ENCODE measurements at regions not wholly inside any gene's neighbourhood (a gene's known extent, or its start where the extent isn't known, plus 50 kb on each side); places are given as distances from the start of the nearest gene placed in this dataset.

DNA sequence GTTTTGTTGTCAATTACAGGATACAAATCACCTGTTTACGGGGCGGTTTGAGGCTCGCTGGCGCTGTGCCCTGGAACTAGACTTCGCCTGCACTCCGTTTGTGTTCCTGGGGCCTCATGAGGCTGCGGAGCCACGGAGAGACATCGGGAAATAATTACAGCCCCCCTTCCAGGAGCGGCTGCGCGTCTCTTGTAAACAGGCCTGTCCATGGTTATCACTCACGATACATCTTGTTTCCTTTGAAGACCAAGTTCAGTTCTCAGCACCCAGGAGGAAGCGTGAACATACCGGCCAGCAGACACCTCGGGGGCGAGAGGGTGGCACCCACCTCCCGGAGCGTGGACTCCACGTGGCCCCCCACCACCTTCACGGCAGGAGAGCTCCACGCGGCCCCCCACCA is 297.1 kb upstream of the IRX4 start:
- DNase-seq = no peak

DNA sequence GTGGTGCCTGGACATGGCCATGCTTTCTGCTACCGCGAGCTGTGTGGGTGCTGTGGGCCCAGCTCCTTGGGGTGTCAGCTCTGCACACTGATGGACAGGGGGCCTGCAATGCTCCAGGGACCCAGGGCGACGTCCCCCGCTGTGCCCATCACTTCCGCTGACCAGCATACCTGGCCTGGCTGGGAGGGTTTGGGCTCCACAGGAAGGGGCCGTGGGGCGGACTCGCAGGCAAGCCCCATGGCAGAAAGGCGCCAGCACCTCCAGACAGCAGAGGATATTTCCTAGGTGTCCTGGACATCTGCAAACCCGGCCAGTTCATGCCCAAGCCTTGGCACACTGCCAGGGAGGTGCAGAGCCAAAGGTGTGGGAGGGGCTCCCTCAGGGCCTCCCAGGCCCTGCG is 295.8 kb upstream of the IRX4 start:
- no peak for DNase-seq

DNA sequence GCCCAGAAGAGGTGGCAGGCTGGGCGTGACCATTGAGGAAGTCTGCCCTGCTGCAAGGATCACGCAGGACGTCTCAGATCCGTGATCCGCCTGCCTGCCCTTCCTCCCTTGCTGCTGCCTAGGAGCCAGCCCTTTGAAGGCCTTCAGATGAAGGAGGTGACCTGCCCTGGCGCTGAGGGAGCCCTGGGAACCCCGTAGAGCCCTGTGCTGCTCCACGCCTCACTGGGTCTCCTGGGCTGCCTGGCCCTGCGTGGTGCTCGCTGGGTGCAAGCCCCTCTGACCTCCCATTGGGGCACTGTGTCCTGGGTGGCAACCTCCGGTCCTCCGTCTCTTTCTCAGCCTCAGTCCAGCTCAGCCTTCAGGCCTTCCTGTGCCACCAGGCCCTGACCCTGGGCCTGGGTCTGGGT is 295.3 kb upstream of the IRX4 start:
- no peak for DNase-seq

DNA sequence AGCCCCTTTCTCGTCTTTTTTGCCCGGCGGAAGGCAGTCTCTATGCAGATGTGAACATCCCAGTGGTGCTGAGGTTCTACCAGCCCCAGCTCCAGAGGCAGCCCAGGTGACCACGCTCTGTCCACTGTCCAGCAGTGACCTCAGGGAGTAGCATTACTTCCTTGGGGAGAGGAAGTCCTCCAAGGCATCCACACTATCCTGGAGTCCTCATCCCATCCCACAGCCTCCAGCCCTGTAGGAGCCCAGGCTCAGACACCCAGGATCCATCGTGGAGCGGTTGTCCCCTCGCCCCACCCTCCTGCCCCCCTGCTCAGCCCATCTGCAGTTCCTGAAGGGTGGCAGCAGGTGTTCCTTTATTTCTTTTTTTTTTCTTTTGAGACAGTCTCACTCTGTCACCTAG is 294.5 kb upstream of the IRX4 start:
- no peak for DNase-seq

DNA sequence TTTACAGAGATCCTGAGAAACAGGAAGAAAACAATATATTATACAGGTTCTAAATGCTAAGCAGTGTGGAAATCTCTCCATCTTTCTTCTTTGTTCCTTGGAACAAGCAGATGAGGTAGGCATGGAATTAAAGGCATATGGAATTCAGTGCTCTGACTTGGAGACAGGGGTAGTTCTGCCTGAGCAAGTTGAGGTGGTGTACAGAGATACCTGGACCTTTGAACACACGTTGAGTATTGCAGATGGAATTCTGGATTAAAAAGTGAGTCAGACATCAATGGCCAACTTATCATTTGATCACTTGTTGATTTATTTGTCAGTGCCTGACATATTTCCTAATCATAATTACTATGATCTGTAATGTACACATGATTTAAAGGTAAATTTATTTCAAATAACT is 293.9 kb upstream of the IRX4 start:
- no peak for DNase-seq

DNA sequence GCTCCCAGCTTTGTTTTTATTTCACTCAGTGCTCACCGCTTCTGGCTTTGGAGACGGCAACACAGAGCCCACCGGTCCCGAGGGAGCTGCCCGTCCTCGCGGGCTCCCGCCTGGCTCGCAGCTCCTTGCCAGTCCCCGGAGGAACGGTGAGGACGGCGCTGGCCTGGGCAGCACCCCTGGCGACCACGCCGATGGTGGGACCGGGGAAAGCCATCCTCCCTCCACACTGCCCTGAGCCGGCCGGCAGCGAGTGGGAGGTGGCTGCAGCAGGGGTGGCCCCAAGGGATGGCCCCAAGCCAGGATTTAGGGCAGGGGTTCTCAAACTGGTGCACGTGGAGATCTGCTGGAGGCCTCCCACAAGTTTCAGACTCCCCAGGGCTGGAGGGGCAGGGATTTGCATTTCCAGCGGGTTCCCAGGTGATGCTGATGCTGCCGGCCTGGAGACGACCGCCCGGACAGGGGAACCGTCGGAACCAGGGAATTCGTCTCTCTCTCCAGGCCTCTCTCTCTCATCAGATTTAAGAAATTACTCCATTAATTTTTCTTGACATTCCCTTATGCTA is 293.2 kb upstream of the IRX4 start:
- no peak for DNase-seq

DNA sequence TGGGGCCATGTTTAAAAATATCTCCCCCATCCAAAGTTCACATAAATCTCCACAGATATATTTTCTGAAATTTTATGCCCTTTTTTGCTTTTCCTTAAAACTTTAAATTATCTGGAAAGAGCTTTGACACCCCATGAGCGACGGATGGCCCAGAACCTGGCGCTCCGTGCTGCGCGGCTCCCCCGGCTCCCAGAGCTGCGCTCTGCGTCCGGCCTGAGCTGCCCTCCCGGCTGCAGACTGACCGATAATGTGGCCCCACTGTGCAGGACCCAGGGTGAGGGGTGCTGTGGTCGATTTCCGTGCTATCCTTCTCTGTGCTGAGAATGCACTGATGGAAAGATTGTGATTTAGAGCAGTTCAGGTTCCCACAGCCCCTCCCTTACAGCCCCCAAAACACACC is 292.3 kb upstream of the IRX4 start:
- no peak for DNase-seq

DNA sequence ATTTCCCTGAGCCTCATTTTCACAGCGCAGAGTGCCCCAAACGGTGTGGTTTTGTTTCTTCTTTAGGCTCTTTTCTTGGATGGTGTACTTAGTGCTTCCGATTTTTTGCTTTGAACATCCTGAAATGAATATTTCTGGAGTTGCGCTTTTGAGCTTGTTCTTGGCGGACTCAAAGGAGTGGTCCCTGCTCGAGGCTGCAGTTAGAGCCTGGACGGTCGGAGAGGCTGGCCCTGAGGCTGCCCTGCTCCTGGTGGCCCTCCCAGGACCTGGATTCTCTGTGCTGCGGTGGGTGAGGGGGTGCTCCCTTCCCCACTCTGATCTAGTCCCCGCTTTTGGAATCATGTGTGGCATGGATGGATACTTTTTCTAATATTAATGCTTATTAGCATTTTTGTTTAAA is 291.8 kb upstream of the IRX4 start:
- no peak for DNase-seq

DNA sequence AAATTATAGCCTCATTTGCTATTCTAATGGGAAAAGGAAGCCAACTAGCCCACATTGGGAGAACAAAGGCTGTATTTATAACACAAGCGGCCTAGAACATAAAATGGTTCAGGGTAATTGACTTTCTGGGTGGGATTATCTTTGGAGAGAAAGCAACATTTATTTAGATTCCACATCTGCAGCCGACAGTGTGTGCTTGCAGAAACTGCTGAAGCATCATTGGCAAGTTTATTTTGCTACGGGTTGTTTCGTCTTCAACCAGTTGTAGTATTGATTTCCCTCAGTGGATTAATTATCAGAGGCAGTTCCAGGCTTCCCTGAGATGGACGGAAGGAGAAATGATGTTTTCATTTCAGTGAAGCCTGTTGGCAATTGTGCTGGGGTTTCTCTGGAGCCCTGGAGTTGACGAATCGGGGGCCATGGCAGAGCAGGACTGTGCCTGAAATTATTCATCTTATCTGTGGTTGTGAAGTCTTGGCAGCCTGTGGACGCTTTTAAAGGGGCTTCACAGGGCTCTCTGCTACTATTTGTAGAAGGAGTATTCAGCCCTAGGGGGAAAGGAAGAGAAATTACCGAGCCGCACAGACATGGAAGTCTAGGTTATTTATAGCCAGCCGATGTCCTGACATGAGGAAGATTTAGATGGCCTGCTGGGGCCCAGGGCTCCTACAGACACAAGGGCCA is 290.6 kb upstream of the IRX4 start:
- DNase-seq = no peak

DNA sequence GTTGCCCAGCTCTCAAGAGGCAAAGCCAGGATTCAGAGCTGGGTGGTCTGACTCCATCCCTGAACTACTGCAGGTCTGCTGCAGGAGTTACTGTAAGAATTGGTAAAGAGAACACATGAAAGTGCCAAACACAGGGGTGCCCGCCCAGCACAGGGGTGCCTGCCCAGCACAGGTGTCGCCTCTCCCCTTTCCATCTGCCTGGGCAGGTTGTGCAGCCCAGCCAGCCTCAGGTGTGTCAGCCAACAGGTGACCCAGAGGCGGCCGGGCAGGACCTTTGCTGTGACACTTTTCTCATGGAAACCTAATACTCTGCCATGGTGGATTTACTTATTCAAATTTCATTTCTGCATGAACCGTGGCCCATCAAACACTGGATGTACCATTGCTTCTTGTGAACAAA is 289.7 kb upstream of the IRX4 start:
- no peak for DNase-seq

DNA sequence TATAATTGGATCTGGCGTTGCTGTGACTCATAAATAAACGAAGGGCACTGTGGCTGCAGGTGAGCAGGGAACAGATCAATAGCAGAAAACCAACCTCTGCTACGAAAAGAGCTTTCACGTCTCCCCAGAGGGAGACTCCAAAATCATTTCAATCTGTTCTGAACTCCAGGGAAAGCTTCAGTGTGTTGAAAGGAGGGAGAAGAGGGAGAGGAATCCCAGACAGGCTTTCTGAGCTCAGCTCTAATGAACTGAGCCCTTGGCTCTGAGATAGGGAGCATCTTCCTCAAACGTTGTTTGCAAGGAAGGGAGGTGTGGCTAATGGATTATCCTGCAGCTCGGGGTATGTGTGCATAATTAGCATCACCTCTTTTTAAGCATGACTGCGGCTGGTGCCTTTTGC is 288.0 kb upstream of the IRX4 start:
- DNase-seq = no peak

DNA sequence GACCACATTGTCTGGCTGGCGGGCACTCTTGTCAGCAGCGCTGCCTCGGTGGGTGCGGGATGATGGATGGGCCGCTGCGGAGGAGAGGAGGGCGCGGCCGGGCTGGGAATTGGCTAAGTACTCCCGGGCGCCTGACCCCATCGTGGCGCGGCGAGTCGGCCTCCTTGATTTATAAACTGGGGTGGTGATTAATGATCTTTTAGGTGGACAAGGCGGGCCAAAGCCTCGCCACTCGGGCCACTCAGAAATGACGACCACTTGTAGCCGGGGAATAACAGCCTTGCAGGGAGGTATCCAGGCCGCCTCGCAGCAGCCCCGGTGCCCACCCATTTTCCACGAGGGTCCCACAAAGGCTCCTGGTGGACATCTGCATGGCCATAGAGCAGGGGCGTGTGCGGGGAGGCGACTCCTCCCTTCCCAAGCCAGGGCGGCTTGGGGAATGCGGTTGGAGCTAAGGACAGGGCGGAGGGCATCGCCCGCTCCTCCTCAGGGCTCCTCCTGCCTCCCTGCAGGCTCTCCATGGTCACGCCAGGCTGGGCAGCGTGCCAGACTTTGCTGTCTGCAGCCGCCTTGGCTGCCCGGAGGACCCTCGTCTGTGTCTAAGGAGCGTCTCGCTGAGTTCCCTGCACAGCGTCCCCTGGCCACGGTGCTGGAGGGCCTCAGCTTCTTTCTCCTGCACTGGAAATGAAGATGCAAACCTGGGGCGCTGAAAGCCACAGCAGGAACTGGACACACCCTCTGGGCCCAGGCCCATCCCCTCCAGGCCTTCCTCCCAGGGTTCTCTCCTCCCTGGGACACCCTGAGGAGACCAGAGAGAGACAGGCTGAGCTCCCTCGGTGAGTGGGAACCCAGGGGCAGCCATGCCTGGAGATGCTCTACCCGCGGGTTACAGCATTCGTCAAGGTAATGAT is 287.4 kb upstream of the IRX4 start:
- no peak for DNase-seq

DNA sequence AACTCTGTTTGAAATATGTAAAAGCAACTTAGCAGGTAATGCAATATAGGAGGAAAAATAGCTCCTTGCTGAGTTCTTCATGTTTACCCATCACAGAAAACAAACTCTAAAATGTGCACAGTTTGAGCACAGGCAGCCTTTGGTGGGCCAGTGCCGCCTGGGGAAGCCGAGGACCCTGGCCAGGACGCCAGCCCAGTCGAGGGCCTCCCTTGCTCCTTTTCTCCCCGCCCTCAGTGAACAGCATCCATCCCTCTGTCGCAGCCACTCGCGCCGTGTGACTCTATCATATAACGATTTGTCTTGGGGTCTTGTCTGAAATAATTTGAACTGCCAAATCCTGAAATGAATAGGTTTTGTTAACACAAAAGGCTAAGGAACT is 286.7 kb upstream of the IRX4 start:
- no peak for DNase-seq

DNA sequence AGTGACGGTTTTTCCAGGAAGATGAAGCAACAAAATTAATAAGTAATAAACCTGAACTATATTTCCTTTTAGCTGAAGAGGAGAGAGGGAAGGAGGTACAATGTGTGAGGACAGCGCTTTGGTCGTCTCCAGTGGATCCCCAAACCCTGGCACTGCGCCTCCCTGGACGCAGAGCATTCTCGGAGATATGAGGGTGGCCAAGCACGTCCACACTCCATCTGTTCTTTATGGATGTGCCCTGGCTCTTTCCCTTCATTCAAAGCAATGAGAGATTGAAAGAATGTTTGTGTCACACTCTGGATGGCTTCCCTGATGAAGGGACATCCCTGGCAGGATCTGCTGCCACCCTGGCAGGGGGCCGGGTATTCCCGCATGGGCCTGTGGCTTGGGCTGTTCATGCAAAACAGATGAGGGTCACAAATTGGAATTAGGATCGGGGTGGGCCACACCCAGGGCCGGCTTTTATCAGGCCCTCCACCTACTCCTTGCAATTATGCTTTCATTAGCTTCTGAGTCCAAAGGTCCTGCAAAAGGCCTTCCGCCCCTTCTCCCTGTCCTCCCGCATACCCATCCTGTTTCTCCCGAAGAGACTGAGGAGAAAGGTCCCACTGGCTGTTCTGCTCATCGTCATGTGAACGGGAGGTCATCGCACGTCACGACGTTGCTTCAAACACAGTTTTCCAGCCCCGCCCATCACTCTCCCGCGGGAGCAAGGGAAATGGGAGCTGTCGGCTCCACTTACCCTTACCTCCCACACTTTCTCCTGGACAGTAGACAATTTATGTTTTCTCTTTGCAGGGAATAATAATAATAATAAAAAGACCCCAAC is 286.1 kb upstream of the IRX4 start:
- DNase-seq = no peak

DNA sequence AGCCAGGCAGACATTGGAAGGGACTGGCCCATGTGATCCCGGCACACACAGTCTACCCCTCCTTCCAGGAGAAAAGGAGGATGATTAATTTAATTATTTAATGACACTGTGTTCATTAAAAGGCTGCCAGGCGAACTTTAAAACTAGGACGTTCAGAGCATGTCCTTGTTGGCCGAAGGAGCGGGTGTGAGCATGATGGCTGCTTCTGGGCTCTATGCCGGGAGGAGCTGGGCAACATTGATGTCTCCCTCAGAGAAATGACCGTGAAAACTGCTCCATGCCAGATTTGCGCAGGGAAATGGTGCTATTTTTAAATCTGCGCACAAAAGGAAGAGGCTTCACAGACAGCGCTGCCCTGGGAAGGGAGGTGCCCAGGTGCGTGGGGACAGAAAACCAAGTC is 284.9 kb upstream of the IRX4 start:
- no peak for DNase-seq

DNA sequence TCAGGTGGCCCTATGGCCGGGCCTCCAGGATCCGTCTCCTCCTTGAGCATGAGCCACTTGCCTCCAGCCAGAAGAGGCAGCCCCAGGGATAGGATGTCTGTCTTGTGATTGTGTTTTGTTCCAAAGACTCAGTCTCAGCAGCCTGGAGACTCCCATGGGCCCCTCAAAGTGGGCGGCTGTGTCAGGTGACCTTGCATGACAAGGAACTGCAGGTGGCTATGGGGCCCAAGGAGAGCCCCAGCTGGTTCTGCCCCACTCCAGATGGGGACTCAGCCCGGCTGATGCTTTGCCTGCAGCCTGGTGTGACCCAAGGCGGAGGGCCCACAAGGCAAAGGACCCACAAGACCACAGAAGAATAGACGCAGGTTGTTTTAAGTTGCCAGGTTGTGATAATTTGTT is 284.3 kb upstream of the IRX4 start:
- no peak for DNase-seq

DNA sequence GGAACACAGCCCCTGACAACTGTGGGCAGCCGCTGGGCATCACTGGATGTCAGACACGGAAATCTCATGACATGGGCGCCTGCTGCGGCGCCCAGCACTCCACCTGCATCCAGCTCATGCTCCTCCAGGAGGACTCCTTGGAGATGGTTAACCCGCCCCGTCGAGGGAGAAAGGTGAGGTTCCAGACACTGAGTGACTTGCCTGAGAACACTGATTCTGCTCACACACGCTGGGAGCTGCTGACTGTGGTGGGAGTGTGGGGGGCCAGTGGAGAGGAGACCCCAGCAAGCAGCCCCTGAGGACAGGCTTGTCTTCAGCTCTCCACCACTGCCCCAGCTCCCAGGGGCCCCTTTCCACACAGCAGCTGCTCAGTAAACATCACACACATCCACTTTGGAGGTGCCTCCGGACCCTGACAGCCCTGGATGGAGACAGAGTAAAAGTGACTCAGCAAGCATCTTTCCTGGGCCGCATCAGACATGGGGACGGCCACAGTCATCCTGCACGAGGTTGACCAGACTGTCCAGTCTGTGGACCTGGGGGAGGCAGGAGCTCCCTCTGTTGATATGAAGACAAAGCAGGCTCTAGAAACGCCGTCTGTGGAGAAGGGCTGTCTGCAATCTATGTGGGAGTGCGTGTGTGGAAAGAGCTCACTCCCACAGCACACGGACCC is 283.7 kb upstream of the IRX4 start:
- DNase-seq = no peak

DNA sequence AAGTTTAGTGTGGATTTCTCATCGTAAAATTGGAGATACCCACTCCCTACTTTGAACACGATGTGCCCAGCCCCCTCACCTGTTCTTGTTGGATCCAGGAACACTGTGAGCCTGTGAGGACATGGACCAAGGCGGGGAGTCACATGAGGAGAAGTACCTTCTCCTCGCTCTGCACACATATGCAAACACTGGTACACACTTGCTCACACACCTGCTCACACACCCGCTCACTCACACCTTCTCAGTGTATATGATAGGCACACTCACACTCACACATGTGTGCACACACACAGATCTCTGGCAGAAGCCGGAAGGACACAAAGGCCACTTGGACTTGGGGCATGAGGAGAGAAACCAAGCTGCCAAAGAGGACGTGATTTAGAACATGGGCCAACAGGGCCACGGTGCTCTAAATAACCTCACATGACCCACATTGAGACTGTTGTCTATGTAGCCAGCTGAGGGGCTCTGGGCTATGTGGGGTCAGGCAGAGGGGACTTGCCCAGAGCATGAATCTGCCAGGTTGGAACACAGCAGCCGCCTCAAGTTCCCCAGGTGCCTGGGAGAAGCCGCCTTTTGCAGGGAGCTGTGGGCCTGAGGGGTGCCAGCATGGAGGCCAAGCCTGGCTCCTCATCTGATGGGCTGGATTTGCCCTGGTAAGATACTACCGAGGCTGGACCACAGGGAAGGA is 283.0 kb upstream of the IRX4 start:
- no peak for DNase-seq

DNA sequence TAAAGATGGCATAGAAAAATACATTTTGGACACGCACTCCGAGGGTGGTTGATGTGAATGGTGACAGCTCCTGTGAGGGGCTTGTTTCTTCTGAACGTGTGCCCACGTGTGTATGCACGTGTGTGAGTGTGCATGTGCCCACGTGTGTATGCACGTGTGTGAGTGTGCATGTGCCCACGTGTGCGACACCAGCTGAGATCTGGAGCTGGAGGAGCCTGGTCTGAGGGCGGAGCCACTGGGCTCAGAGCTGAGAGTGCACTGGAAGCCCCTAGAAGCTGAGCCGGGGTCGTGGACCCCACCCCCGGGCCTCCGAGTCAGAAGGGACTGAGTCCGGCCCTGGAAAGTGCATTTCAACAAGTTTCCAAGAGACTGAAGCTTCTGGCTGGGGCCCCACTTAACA is 282.5 kb upstream of the IRX4 start:
- no peak for DNase-seq

DNA sequence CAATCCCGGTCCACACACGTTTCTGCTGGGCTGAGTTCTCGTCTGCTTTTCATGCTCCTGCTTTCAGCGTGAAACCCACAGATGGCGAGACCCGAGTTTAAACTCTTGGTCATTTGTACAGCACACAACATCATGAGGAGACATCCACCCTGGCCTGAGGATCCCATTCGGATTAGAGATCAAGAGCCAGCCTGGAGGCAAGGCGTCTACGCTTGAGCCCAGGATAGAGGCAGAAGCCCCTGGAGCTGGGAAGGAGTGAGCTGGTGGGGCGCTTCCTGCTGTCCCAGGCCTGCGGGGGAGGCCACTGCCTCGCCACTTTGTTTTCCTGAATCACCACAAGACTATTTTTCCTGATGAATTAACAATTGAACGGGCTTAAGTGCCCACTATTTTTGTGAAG is 281.9 kb upstream of the IRX4 start:
- no peak for DNase-seq

DNA sequence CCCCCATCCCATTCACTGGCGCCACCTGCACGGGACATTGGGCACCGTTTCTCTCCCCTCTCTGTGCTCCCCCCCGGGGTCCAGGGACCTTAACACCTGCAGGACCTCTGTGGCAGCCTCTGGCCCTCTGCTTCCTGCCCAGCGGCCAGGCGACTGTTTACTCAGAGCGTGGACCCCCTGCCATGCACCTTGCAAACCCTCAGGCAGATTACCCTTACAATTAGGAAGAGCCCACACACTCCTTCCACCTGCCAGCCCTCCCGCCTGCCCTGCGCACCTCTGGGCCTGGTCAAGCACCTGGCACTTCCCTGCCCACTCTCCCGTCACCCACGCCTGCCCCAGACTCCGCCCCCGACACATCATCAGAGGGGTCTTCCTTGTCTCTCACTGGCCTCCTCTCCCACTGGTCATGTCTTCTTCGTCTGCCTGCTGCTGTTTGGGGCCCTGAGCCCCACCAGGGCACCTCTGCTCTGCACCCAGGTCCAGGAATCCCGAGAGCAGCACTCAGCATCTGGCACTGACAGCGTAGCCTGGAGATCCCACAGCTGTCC is 281.3 kb upstream of the IRX4 start:
- DNase-seq = no peak

All from NCI-H510A (cell line).